Panc1 (cell line): ENCODE measurements at regions not wholly inside any gene's neighbourhood (a gene's known extent, or its start where the extent isn't known, plus 50 kb on each side); places are given as distances from the start of the nearest gene placed in this dataset.

Source experiments
- ATAC-seq: fragments of 200-7000 bp; cut with Tn5 transposase; 2 replicates; pipeline ENCODE4 v1.9.1; 2020; ENCODE audit warnings: mild to moderate bottlenecking, moderate library complexity
- BruUV-seq: library from RNA; stranded (reverse); fragments of 400-500 nt; replicated peaks from 2 replicates; lab custom pipeline; 2021; lab: Mats Ljungman, UMichigan
- CTCF ChIA-PET: fragments of 300-600 bp; sonication (Branson Sonifier 250); formaldehyde crosslinking; loops from one replicate; lab custom pipeline; 2022; ENCODE audit warnings: antibody characterized with exemption; lab: Charles Lee
- POLR2A ChIA-PET: fragments of 300-600 bp; sonication (Branson Sonifier 250); formaldehyde crosslinking; loops from one replicate; lab custom pipeline; 2022; ENCODE audit warnings: antibody characterized with exemption; lab: Charles Lee
- DNase-seq: peaks from one replicate; pipeline ENCODE4 v3.0.0-alpha.2; 2010; ENCODE audit warnings: low read depth, low spot score
- H3K27ac ChIP-seq: 2 replicates; pipeline ENCODE4 v1.5.1; 2011; ENCODE audit warnings: mild to moderate bottlenecking, low read length, inconsistent platforms
- H3K27me3 ChIP-seq: fragments of 200-500 bp; sonication (Bioruptor generic); 2 replicates; pipeline ENCODE4 v1.6.0; 2014; ENCODE audit warnings: low read length, inconsistent platforms; ENCODE audit not compliant: control insufficient read depth, insufficient read depth
- H3K36me3 ChIP-seq: fragments of 200-500 bp; sonication (Bioruptor generic); 2 replicates; pipeline ENCODE4 v1.5.1; 2014; ENCODE audit warnings: inconsistent platforms, mild to moderate bottlenecking, low read length, moderate library complexity; ENCODE audit not compliant: control insufficient read depth, insufficient read depth
- H3K4me1 ChIP-seq: 2 replicates; pipeline ENCODE4 v1.5.1; 2011; ENCODE audit warnings: inconsistent platforms, mild to moderate bottlenecking, low read length, moderate library complexity; ENCODE audit not compliant: control insufficient read depth, insufficient read depth
- H3K4me3 ChIP-seq, 2 experiments: 2 replicates each; pipeline ENCODE4 v1.5.1; 2011 to 2012; ENCODE audit warnings: low read depth in 2 of 2, low read length in 2 of 2, mild to moderate bottlenecking in 2 of 2, inconsistent platforms in 1 of 2, moderate library complexity in 1 of 2
- H3K9me3 ChIP-seq: fragments of 200-500 bp; sonication (Bioruptor generic); 2 replicates; pipeline ENCODE4 v1.5.1; 2014; ENCODE audit warnings: low read depth, mild to moderate bottlenecking, inconsistent platforms, low read length, moderate library complexity; ENCODE audit not compliant: control insufficient read depth, insufficient read depth
- POLR2AphosphoS5 ChIP-seq: IDR thresholded peaks from 2 replicates; pipeline ENCODE4 v1.6.1; 2012; ENCODE audit warnings: mild to moderate bottlenecking, low read depth, low read length, moderate library complexity
- SIN3A ChIP-seq: IDR thresholded peaks from 2 replicates; pipeline ENCODE4 v1.6.1; 2012; ENCODE audit warnings: low read depth, mild to moderate bottlenecking, low read length, moderate library complexity, borderline replicate concordance; ENCODE audit not compliant: insufficient read depth
- TCF7L2 ChIP-seq: IDR thresholded peaks from 2 replicates; pipeline ENCODE4 v1.6.1; 2011; ENCODE audit warnings: mild to moderate bottlenecking, low read depth, low read length, inconsistent platforms
- in situ Hi-C: cut with HindIII; loops from 2 replicates; pipeline ENCODE4 v1.10.0; 2016; ENCODE audit warnings: low sequenced_read_pairs, low pct_unique_long_range_greater_than_20kb
- intact Hi-C: fragments of 100-400 bp; cut with micrococcal nuclease; formaldehyde crosslinking; loops from one replicate; pipeline ENCODE4 v1.10.0; 2022; ENCODE audit not compliant: unreplicated experiment
- TF ChIP-seq, protein P1 (sequence below), 2 experiments: IDR thresholded peaks; 2 replicates each; pipeline ENCODE4 v1.6.1; 2011 to 2012; ENCODE audit warnings: low read depth in 2 of 2, control low read depth in 1 of 2, low read length in 1 of 2, mild to moderate bottlenecking in 1 of 2, moderate library complexity in 1 of 2; ENCODE audit not compliant: insufficient read depth in 1 of 2
- TF ChIP-seq, protein P2 (sequence below): fragments of 450-650 bp; IDR thresholded peaks from 2 replicates; pipeline ENCODE4 v1.5.1; 2017; ENCODE audit warnings: mild to moderate bottlenecking

DNA sequence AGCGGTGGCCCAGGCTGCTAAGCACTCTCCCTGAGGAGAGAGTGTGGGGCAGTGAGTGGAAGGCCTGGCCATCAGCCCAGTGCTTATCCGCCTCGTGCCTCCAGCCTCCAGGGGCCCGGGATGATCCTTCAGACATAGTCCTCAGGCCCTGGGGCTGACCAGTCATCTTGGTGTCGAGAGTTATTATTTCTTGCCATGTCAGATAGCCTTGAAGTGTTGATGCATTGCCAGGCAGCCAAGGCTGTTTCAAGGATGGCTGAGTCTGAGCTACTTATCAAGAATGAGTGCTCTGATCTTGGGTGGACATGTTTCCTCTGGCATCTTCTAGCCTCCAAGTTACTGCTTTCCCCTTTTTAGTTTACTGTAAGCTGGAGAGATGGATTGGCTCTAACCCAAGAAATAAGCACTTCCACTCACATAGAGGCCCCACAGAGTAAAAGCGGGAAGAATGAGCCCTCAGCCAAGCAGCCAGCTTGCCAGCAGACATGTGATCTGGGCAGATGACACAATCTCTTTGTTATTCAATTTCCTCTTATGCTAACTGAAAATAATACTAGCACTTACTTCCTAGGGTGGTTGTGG lies 136.5 kb upstream of the NAMPT start:
- no peaks in the 10 kb centered on the region for H3K27me3 ChIP-seq
- ChIA-PET POLR2A (no interaction called here), CTCF (no interaction called here)
- H3K36me3 ChIP-seq: no peaks in the 10 kb centered on the region
- 0 out of 2 replicates have a peak, but pooled peaks cover 4% of the 10 kb centered on the region for H3K4me1 ChIP-seq
- ATAC-seq (no peak), DNase-seq (no peak)
- peaks cover 2% of the 10 kb centered on the region; the same call in 1 of the 2 replicates for H3K9me3 ChIP-seq
- BruUV-seq: no TSS peak
- H3K4me3 ChIP-seq: no peak overlapping the region
- no peak overlapping the region for H3K27ac ChIP-seq
- TF ChIP-seq TCF7L2 (no peak), POLR2AphosphoS5 (no peak)
- intact Hi-C loops: no loop called here
- in situ Hi-C loops: no loop called here

DNA sequence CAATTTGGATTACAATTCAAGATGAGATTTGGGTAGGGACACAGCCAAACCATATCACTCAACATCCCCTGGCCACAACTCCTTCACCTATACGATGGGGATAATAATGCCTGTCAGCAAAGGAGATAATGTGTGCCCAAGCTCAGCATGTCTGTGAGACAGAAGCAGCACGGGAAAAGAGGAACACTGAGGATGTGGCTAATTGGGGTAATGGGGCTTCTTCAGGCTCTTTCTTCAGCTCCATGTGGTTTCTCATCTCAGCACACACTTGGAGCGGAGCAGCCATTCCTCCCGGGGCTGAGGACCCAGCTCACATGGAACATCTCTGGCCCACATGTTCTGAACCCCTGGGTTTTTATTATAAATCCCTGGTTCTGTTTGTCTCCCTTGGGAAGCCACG lies 136.0 kb upstream of the NAMPT start:
- no TSS peak for BruUV-seq
- no peaks in the 10 kb centered on the region for H3K27me3 ChIP-seq
- POLR2A ChIA-PET: no interaction called here
- ATAC-seq (no peak), DNase-seq (no peak)
- 0 out of 2 replicates have a peak, but pooled peaks cover 4% of the 10 kb centered on the region for H3K4me1 ChIP-seq
- H3K4me3 ChIP-seq: no peak overlapping the region
- peaks cover 7% of the 10 kb centered on the region for H3K9me3 ChIP-seq
- intact Hi-C loops: no loop called here
- TF ChIP-seq POLR2AphosphoS5: no peak
- TF ChIP-seq, protein P1, sequence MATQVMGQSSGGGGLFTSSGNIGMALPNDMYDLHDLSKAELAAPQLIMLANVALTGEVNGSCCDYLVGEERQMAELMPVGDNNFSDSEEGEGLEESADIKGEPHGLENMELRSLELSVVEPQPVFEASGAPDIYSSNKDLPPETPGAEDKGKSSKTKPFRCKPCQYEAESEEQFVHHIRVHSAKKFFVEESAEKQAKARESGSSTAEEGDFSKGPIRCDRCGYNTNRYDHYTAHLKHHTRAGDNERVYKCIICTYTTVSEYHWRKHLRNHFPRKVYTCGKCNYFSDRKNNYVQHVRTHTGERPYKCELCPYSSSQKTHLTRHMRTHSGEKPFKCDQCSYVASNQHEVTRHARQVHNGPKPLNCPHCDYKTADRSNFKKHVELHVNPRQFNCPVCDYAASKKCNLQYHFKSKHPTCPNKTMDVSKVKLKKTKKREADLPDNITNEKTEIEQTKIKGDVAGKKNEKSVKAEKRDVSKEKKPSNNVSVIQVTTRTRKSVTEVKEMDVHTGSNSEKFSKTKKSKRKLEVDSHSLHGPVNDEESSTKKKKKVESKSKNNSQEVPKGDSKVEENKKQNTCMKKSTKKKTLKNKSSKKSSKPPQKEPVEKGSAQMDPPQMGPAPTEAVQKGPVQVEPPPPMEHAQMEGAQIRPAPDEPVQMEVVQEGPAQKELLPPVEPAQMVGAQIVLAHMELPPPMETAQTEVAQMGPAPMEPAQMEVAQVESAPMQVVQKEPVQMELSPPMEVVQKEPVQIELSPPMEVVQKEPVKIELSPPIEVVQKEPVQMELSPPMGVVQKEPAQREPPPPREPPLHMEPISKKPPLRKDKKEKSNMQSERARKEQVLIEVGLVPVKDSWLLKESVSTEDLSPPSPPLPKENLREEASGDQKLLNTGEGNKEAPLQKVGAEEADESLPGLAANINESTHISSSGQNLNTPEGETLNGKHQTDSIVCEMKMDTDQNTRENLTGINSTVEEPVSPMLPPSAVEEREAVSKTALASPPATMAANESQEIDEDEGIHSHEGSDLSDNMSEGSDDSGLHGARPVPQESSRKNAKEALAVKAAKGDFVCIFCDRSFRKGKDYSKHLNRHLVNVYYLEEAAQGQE (IDR thresholded peaks at IDR 0.05; ENCODE audit: insufficient read depth in 1 of 2, low read depth in 2 of 2, low read length in 1 of 2): no peak
- TF ChIP-seq SIN3A: no peak
- TF ChIP-seq TCF7L2: no peak
- TF ChIP-seq, protein P2, sequence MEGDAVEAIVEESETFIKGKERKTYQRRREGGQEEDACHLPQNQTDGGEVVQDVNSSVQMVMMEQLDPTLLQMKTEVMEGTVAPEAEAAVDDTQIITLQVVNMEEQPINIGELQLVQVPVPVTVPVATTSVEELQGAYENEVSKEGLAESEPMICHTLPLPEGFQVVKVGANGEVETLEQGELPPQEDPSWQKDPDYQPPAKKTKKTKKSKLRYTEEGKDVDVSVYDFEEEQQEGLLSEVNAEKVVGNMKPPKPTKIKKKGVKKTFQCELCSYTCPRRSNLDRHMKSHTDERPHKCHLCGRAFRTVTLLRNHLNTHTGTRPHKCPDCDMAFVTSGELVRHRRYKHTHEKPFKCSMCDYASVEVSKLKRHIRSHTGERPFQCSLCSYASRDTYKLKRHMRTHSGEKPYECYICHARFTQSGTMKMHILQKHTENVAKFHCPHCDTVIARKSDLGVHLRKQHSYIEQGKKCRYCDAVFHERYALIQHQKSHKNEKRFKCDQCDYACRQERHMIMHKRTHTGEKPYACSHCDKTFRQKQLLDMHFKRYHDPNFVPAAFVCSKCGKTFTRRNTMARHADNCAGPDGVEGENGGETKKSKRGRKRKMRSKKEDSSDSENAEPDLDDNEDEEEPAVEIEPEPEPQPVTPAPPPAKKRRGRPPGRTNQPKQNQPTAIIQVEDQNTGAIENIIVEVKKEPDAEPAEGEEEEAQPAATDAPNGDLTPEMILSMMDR: no peak
- CTCF ChIA-PET: no interaction called here
- in situ Hi-C loops: no loop called here
- no peaks in the 10 kb centered on the region for H3K36me3 ChIP-seq
- H3K27ac ChIP-seq: no peak overlapping the region

DNA sequence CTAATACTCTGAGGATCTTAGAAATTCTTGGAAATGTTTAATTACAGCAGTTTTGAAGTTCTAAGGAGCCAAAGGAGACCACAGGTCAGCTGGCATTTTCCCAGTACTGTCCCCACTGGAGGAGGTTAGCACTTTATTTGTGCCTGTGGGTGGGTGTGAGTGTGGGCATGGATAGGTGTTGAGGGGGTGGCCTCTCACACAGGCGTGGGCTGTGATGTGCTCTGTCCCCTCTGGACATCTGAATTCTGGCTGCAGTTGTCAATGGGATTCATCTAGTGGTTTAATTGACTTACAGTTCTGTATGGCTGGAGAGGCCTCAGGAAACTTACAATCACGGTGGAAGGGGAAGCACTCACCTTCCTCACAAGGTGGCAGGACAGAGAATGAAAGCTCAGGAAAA lies 135.4 kb upstream of the NAMPT start:
- H3K27ac ChIP-seq: no peak overlapping the region
- peaks cover 7% of the 10 kb centered on the region for H3K9me3 ChIP-seq
- BruUV-seq: no TSS peak
- H3K4me1 ChIP-seq: 0 out of 2 replicates have a peak, but pooled peaks cover 4% of the 10 kb centered on the region
- in situ Hi-C loops: no loop called here
- no peak overlapping the region for H3K4me3 ChIP-seq
- ChIA-PET CTCF (no interaction called here), POLR2A (no interaction called here)
- no peaks in the 10 kb centered on the region for H3K27me3 ChIP-seq
- DNase-seq: no peak
- intact Hi-C loops: no loop called here
- no peak for ATAC-seq
- no peaks in the 10 kb centered on the region for H3K36me3 ChIP-seq
- TF ChIP-seq POLR2AphosphoS5 (no peak), TCF7L2 (no peak)
